Endothelial cell (in vitro differentiated cells): ENCODE measurements at regions not wholly inside any gene's neighbourhood (a gene's known extent, or its start where the extent isn't known, plus 50 kb on each side); places are given as distances from the start of the nearest gene placed in this dataset.
"Not testable (repeated sequence)": the region's sequence is repeated elsewhere in the genome, so short reads cannot be mapped to it uniquely, and the experiment has no call there.

ENCODE experiments used
- DNase-seq: peaks from one replicate; pipeline ENCODE4 v3.0.0; 2021; ENCODE audit warnings: low spot score
- H3K27ac Mint-ChIP-seq: one replicate; pipeline ENCODE4 v1.8.0; 2021; ENCODE audit warnings: mixed read lengths, inconsistent platforms; ENCODE audit not compliant: unreplicated experiment
- H3K27me3 Mint-ChIP-seq: one replicate; pipeline ENCODE4 v1.8.0; 2021; ENCODE audit warnings: mild to moderate bottlenecking, moderate library complexity, mixed read lengths, inconsistent platforms; ENCODE audit not compliant: unreplicated experiment
- H3K36me3 Mint-ChIP-seq: one replicate; pipeline ENCODE4 v1.8.0; 2021; ENCODE audit warnings: mild to moderate bottlenecking, low read depth, mixed read lengths, inconsistent platforms; ENCODE audit not compliant: unreplicated experiment
- H3K4me1 Mint-ChIP-seq: one replicate; pipeline ENCODE4 v1.8.0; 2021; ENCODE audit warnings: mild to moderate bottlenecking, mixed read lengths, inconsistent platforms; ENCODE audit not compliant: unreplicated experiment
- H3K4me3 Mint-ChIP-seq: one replicate; pipeline ENCODE4 v1.8.0; 2021; ENCODE audit warnings: mild to moderate bottlenecking, mixed read lengths, inconsistent platforms; ENCODE audit not compliant: unreplicated experiment
- H3K9me3 Mint-ChIP-seq: one replicate; pipeline ENCODE4 v1.8.0; 2021; ENCODE audit warnings: mixed read lengths, inconsistent platforms; ENCODE audit not compliant: unreplicated experiment
- CTCF ChIP-seq: fragments of 200-600 bp; sonication (generic); IDR thresholded peaks from one replicate; pipeline ENCODE4 v1.5.0; 2021; ENCODE audit warnings: antibody characterized with exemption; ENCODE audit not compliant: unreplicated experiment

- Mint-ChIP-seq H3K4me1 (no peaks in the 10 kb centered on the region), H3K4me3 (no peak overlapping the region), H3K36me3 (no peaks in the 10 kb centered on the region), H3K27ac (no peak overlapping the region), H3K27me3 (no peaks in the 10 kb centered on the region), H3K9me3 (no peaks in the 10 kb centered on the region)
- TF ChIP-seq CTCF, result no peak
- no peak for DNase-seq
Measured at GRCh38 chr1:240722788-240723187, 110.8 kb upstream of the GREM2 start.

GRCh38 chr1:240720976-240721375 lies 109.0 kb upstream of the GREM2 start:
- no peaks in the 10 kb centered on the region for H3K36me3 Mint-ChIP-seq

GRCh38 chr1:240719953-240720700 lies 108.2 kb upstream of the GREM2 start:
- no peak for DNase-seq
- TF ChIP-seq CTCF, result no peak
- Mint-ChIP-seq H3K36me3 (no peaks in the 10 kb centered on the region), H3K27ac (no peak overlapping the region), H3K9me3 (no peaks in the 10 kb centered on the region), H3K27me3 (no peaks in the 10 kb centered on the region), H3K4me3 (no peak overlapping the region), H3K4me1 (no peaks in the 10 kb centered on the region)

More at GRCh38 chr1:240720976-240721375, 109.0 kb upstream of the GREM2 start:
- no peak overlapping the region for H3K4me3 Mint-ChIP-seq
- DNase-seq, result no peak
- H3K27ac Mint-ChIP-seq, result no peak overlapping the region
- H3K9me3 Mint-ChIP-seq, result no peaks in the 10 kb centered on the region
- no peaks in the 10 kb centered on the region for H3K27me3 Mint-ChIP-seq
- H3K4me1 Mint-ChIP-seq, result no peaks in the 10 kb centered on the region
- no peak for TF ChIP-seq CTCF

GRCh38 chr1:240716538-240716937 lies 104.6 kb upstream of the GREM2 start:
- not testable (repeated sequence) for H3K4me1 Mint-ChIP-seq, H3K27me3 Mint-ChIP-seq, H3K36me3 Mint-ChIP-seq, H3K9me3 Mint-ChIP-seq, H3K27ac Mint-ChIP-seq, H3K4me3 Mint-ChIP-seq, DNase-seq

- no peak for TF ChIP-seq CTCF
- Mint-ChIP-seq H3K36me3 (no peaks in the 10 kb centered on the region), H3K27ac (no peak overlapping the region), H3K4me3 (no peak overlapping the region), H3K27me3 (no peaks in the 10 kb centered on the region), H3K4me1 (no peaks in the 10 kb centered on the region), H3K9me3 (no peaks in the 10 kb centered on the region)
- no peak for DNase-seq
Measured at GRCh38 chr1:240714568-240715292, 102.8 kb upstream of the GREM2 start.
